HG03064 (cell line): ENCODE measurements at regions not wholly inside any gene's neighbourhood (a gene's known extent, or its start where the extent isn't known, plus 50 kb on each side); places are given as distances from the start of the nearest gene placed in this dataset.

Experiments
- ATAC-seq: cut with Tn5 transposase; IDR thresholded peaks from one replicate; pipeline ENCODE4 v1.9.1; 2021; ENCODE audit warnings: low read depth; ENCODE audit not compliant: unreplicated experiment

GRCh38 chr3:104556372-104557078, 810.2 kb upstream of the ALCAM start:
- ATAC-seq, result no peak

- no peak for ATAC-seq
Measured at GRCh38 chr3:104561324-104561723, 805.4 kb upstream of the ALCAM start.

GRCh38 chr3:104564045-104564643, 802.6 kb upstream of the ALCAM start:
- no peak for ATAC-seq

GRCh38 chr3:104566054-104566453, 800.7 kb upstream of the ALCAM start:
- ATAC-seq, result no peak

GRCh38 chr3:104575634-104576033, 791.1 kb upstream of the ALCAM start:
- ATAC-seq, result no peak

- ATAC-seq, result no peak
Measured at GRCh38 chr3:104578558-104578957, 788.2 kb upstream of the ALCAM start.

- no peak for ATAC-seq
Measured at GRCh38 chr3:104582092-104582491, 784.6 kb upstream of the ALCAM start.

GRCh38 chr3:104584682-104585081, 782.0 kb upstream of the ALCAM start:
- no peak for ATAC-seq

GRCh38 chr3:104586344-104586743, 780.4 kb upstream of the ALCAM start:
- ATAC-seq, result no peak

GRCh38 chr3:104588442-104588841, 778.3 kb upstream of the ALCAM start:
- no peak for ATAC-seq

- ATAC-seq, result no peak
Measured at GRCh38 chr3:104591776-104592175, 774.9 kb upstream of the ALCAM start.

- no peak for ATAC-seq
Measured at GRCh38 chr3:104594491-104594890, 772.2 kb upstream of the ALCAM start.

- ATAC-seq, result no peak
Measured at GRCh38 chr3:104596054-104596453, 770.7 kb upstream of the ALCAM start.

GRCh38 chr3:104596551-104596950, 770.2 kb upstream of the ALCAM start:
- ATAC-seq, result no peak

GRCh38 chr3:104598848-104599511, 767.7 kb upstream of the ALCAM start:
- no peak for ATAC-seq

- ATAC-seq, result no peak
Measured at GRCh38 chr3:104604326-104605010, 762.2 kb upstream of the ALCAM start.

- no peak for ATAC-seq
Measured at GRCh38 chr3:104606812-104607211, 759.9 kb upstream of the ALCAM start.

GRCh38 chr3:104610730-104611652, 755.7 kb upstream of the ALCAM start:
- ATAC-seq, result no peak

GRCh38 chr3:104612218-104612617, 754.5 kb upstream of the ALCAM start:
- ATAC-seq, result no peak

- no peak for ATAC-seq
Measured at GRCh38 chr3:104614564-104614963, 752.1 kb upstream of the ALCAM start.
